Right cardiac atrium (tissue), 5 donors: ENCODE measurements at regions not wholly inside any gene's neighbourhood (a gene's known extent, or its start where the extent isn't known, plus 50 kb on each side); places are given as distances from the start of the nearest gene placed in this dataset.

Experiments
- ATAC-seq, 2 donors: fragments of 200-7000 bp; cut with Tn5 transposase; one replicate each; pipeline versions ENCODE4 v1.8.0 to v1.9.1; 2020; ENCODE audit warnings: moderate library complexity in 2 of 2, mild to moderate bottlenecking in 1 of 2
- DNase-seq, 3 donors: peaks; one replicate each; pipeline ENCODE4 v3.0.0-alpha.2; 2020
- H3K27ac ChIP-seq: one replicate; pipeline ENCODE4 v1.5.1; 2013; ENCODE audit warnings: mild to moderate bottlenecking, low read length, control low read depth, moderate library complexity
- H3K27me3 ChIP-seq: one replicate; pipeline ENCODE4 v1.6.1; 2013; ENCODE audit not compliant: control insufficient read depth, insufficient read depth
- H3K4me1 ChIP-seq: one replicate; pipeline ENCODE4 v1.6.1; 2013; ENCODE audit warnings: low read length; ENCODE audit not compliant: control insufficient read depth, insufficient read depth
- H3K4me3 ChIP-seq: one replicate; pipeline ENCODE4 v1.5.1; 2013; ENCODE audit warnings: low read length, control low read depth
- H3K9me3 ChIP-seq: one replicate; pipeline ENCODE4 v1.6.1; 2013; ENCODE audit warnings: low read length; ENCODE audit not compliant: control insufficient read depth
- WGBS: extraction: QIAGEN DNeasy Blood & Tissue Kit; methylation state at CpG from one replicate; pipeline ENCODE4 v1.1.7; 2013; 5-methylcytosine and 5-hydroxymethylcytosine counted together
- intact Hi-C, 4 donors: fragments of 100-400 bp; cut with DNase I; formaldehyde crosslinking; loops; one replicate each; pipeline versions ENCODE4 v1.11.0 to v1.14.0; 2022 to 2023
- donor health status: healthy with polysubstance abuse.
- donor health status: DM: no; HTN: yes; CAD: no.
- donor health status: DM: no; HTN: no; CAD: no.
- donor health status: DM: no; HTN: yes; CAD: no; lungs with severe emphysema.
- donor health status: DM: yes; HTN: yes; CAD: no.

DNA sequence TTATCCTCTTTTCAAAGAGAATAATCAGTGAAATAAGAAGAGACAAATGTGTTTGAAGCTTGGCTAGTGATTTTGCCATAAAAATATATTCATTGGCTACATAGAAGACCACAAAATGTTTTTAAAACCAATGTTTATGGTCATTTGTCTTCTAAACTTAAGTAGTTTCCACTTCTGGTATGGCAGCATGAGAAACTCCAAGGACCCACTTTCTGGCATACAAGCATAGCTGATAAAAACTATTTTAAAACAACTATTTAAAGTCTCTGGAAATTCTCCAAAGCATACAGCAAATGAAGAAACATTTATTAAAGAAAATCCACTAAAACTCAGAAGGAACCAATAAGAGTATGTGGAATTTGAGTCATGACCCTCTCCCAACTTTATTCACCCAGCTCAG lies 89.2 kb upstream of the TOMM7 start:
- H3K9me3 ChIP-seq, result no peaks in the 10 kb centered on the region
- H3K4me1 ChIP-seq, result no peaks in the 10 kb centered on the region
- no peak for DNase-seq
- no peaks in the 10 kb centered on the region for H3K27me3 ChIP-seq
- no peak overlapping the region for H3K27ac ChIP-seq
- ATAC-seq, result no peak
- intact Hi-C loops, result no loop called here
- H3K4me3 ChIP-seq, result no peak overlapping the region

DNA sequence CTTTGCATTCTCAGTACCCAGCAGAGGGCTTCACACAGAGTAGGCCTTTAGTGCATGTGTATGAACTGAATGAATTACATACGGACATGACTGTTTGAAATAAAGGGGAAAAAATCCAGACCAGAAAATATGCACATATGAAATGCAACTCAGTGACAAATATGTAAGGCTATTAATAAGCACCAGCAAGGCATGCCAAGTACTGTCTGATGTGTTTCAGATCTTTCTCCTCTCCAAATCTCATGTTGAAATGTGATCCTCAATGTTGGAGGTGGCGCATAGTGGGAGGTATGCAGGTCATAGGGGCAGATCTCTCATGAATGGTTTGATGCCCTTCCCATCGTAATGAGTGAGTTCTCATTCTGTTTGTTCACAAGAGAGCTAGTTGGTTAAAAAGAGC lies 87.3 kb upstream of the TOMM7 start:
- Histone ChIP-seq H3K4me1 (no peaks in the 10 kb centered on the region), H3K4me3 (no peak overlapping the region), H3K9me3 (no peaks in the 10 kb centered on the region), H3K27ac (no peak overlapping the region), H3K27me3 (no peaks in the 10 kb centered on the region)
- intact Hi-C loops, result no loop called here
- peak in 1 of 2 donors; percentile 54 for ATAC-seq
- 56% methylated on average over 3 of the region's 3 CpGs for WGBS
- no peak for DNase-seq

DNA sequence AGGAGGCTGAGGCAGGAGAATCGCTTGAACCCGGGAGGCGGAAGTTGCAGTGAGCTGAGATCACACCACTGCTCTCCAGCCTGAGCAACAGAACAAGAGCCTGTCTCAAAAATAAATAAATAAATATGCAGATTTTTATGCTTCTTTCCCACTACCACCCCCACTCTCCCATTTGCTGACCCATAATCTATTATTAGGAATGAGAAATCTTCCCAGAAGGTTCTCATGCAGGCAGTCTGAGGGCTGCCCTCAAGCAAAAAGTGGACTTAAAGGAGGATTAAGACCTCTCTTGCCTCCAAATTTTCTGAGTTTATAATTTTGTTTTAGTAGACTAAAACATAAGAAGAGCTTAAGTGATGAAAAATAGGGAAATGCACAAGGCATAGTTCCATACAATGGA lies 85.2 kb upstream of the TOMM7 start:
- H3K4me3 ChIP-seq, result no peak overlapping the region
- H3K4me1 ChIP-seq, result no peaks in the 10 kb centered on the region
- intact Hi-C loops, result no loop called here
- H3K27me3 ChIP-seq, result no peaks in the 10 kb centered on the region
- no peak overlapping the region for H3K27ac ChIP-seq
- H3K9me3 ChIP-seq, result no peaks in the 10 kb centered on the region
- DNase-seq, result no peak
- 88% methylated on average over 3 of the region's 3 CpGs for WGBS
- ATAC-seq, result no peak

DNA sequence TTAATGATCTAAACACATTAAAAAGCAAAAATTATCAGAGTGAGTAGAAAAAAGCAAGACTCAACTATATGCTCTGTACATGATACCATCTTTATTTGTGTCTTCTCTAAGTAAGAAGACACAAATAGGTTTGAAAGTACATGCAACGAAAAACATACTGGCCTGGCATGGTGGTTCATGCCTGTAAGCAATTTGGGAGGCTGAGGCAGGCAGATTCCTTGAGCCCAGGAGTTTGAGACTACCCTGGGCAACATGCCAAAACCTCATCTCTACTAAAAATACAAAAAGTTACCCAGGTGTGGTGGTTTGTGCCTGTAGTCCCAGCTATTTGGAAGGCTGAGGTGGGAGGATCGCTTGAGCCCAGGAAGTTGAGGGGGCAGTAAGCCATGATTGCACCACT lies 78.1 kb upstream of the TOMM7 start:
- WGBS, result 94% methylated on average over 2 of the region's 2 CpGs

DNA sequence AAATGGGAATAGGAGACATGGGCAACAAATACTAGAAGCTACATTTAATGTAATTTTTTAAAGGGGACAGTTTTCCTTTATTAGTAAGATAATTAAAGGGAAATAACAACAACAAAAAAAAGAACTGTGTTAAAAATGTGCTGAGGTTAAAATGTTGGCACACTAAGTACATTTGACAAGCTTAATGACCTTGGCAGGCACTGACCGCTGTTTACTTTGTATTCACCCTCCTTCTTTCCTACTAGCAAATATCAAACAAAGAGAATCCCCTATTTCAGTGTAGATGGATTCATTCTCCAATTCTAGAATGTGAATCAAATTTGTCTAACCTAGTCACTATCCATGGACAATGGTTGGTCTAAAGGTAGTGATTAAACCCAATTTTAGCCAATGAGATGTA lies 77.5 kb upstream of the TOMM7 start:
- Histone ChIP-seq H3K4me3 (no peak overlapping the region), H3K27me3 (no peaks in the 10 kb centered on the region), H3K4me1 (no peaks in the 10 kb centered on the region), H3K27ac (no peak overlapping the region), H3K9me3 (no peaks in the 10 kb centered on the region)
- 44% methylated on average over 1 of the region's 1 CpG for WGBS
- intact Hi-C loops, result no loop called here
- ATAC-seq, result no peak
- DNase-seq, result no peak

More for the DNA sequence above, 78.1 kb upstream of the TOMM7 start:
- DNase-seq, result no peak
- Histone ChIP-seq H3K27me3 (no peaks in the 10 kb centered on the region), H3K9me3 (no peaks in the 10 kb centered on the region), H3K4me1 (no peaks in the 10 kb centered on the region), H3K4me3 (no peak overlapping the region), H3K27ac (no peak overlapping the region)
- intact Hi-C loops, result no loop called here
- ATAC-seq, result no peak

DNA sequence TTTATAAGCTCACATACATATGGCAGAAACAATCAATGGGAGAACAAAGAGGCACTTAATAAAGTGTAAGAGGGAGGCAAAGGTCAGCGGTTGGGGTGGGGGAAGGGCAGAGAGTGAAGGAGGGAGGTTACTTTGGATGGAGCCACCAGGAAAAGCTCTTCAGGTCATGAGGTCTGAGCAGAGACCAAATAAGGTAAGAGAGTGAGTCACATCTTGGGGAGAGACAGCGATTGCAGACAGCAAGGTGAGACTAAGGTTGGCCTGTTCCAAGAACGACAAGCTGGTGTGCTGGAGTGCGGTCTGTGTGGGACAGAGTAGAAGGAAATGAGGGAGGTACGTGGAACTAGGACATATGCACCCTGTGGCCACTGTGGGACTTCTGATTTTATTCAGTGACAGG lies 74.3 kb upstream of the TOMM7 start:
- DNase-seq, result no peak
- H3K27me3 ChIP-seq, result no peaks in the 10 kb centered on the region
- no peak overlapping the region for H3K27ac ChIP-seq
- no peak for ATAC-seq
- intact Hi-C loops, result no loop called here
- H3K9me3 ChIP-seq, result no peaks in the 10 kb centered on the region
- H3K4me1 ChIP-seq, result no peaks in the 10 kb centered on the region
- 87% methylated on average over 5 of the region's 5 CpGs for WGBS
- no peak overlapping the region for H3K4me3 ChIP-seq

DNA sequence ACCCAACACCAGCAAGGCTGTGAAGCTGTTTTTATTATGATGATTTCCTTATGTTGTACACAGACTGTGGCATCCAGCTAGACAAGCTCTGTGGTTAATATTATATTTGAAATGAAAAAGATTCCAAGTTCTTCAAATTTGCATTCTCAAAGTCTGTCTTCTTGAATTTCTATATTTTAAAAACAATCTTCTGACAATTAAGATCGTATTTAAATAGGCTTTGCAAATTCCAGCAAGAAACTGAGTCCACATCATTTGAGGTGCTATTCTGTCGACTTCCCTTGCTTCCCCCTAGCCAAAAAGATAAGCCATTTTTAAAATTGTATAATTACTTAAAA lies 73.1 kb upstream of the TOMM7 start:
- Histone ChIP-seq H3K27ac (no peak overlapping the region), H3K4me1 (no peaks in the 10 kb centered on the region), H3K4me3 (no peak overlapping the region), H3K27me3 (no peaks in the 10 kb centered on the region), H3K9me3 (no peaks in the 10 kb centered on the region)
- intact Hi-C loops, result no loop called here
- WGBS, result 59% methylated on average over 2 of the region's 2 CpGs
- DNase-seq, result no peak
- no peak for ATAC-seq

DNA sequence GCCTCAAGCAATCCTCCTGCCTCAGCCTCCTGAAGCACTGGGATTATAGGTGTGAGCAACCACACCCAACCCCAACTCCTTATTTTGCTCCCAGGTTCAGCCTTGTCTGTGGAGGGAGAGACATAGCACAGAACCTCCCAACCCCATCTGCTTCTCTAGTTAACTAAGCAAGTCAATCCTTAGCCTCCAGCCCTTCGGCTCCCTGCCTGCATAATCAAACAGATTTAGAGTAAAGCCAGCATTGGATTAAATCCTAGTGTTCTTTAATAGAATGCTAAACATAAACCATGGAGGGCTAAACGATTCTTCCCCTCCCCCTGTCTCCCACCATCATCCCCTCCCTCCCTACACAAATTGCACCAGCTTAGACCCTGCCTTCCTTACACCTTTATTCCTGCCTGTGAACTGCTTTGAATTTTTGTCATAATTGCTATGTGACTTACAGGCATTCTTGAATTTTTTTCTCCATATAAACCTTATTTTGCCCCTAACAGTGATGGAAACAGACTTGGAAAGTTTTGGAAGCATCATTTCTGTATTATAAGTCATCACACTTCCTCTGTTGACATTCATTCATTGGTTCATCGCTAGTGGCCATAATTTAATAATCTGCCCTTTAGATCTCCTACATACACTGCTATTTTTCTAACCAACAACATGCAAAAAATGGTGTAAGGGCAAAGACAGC lies 72.6 kb upstream of the TOMM7 start:
- intact Hi-C loops, result no loop called here
- DNase-seq, result no peak
- Histone ChIP-seq H3K27ac (no peak overlapping the region), H3K27me3 (no peaks in the 10 kb centered on the region), H3K9me3 (no peaks in the 10 kb centered on the region), H3K4me3 (no peak overlapping the region), H3K4me1 (no peaks in the 10 kb centered on the region)
- no peak for ATAC-seq
- 78% methylated on average over 3 of the region's 3 CpGs for WGBS

DNA sequence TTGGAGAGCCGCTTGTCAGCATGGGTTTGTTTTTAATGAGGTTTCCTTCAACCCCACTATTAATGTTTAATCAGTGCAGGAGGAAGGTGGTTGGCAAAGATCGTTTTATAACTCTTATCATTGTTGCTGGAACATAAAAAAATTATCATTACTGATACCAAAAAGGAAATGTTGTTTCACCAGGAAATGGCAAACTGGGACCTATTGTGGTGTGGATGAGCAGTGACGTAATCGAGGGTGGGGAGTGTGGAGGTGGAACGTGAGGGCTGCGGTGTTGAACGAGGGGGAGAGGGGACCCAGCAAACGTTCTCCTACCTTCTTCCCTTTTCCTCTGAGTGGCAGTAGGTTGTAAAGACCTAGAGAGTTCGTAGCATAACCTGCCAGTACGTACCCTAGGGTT lies 71.9 kb upstream of the TOMM7 start:
- DNase-seq (no peak), ATAC-seq (no peak)
- H3K4me1 ChIP-seq, result no peaks in the 10 kb centered on the region
- intact Hi-C loops, result no loop called here
- no peak overlapping the region for H3K4me3 ChIP-seq
- H3K27me3 ChIP-seq, result no peaks in the 10 kb centered on the region
- 53% methylated on average over 10 of the region's 10 CpGs for WGBS
- no peak overlapping the region for H3K27ac ChIP-seq
- no peaks in the 10 kb centered on the region for H3K9me3 ChIP-seq

DNA sequence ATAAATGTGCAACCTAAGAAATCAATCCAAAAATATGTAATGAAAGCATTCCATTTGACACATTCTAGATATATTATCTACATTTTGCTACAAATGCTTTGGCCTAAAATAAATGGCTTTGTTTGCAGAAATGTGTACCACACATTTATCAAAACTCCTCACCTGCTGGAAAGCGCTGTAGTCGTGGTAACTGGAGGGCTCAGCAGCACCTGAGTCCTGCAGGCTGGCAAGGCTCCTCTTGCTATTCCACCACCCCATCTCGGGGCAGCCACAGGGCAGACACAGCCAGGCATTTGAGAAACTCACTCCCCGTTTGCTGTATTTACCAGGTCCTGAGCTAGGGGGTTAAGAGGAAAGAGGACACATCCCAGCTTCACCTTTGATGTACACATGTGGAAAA lies 68.1 kb upstream of the TOMM7 start:
- Histone ChIP-seq H3K9me3 (no peaks in the 10 kb centered on the region), H3K4me1 (no peaks in the 10 kb centered on the region), H3K27me3 (no peaks in the 10 kb centered on the region), H3K27ac (no peak overlapping the region), H3K4me3 (no peak overlapping the region)
- ATAC-seq (no peak), DNase-seq (no peak)
- WGBS, result 88% methylated on average over 4 of the region's 4 CpGs
- intact Hi-C loops, result no loop called here

DNA sequence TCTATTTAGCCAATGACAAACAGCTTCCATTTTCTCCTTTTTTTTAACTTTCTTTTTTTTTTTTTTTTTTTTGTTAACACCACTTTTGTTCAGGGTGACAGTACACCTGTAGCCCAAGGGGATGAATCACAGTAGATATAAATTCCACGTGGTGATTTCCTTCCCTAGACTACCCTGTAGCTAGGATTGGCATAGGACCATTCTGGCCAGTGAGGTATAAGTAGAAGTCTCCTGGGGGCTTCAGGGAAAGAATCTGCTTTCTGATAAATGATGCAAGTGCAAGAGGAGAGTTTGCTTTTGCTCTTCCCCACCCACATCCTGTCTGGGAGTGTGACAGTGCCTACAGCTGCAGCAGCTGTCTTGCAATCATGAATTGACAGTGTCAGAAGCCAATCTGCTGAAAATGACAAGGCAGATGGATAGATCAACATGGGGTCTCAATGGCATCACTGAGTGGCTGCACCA lies 63.2 kb upstream of the TOMM7 start:
- Histone ChIP-seq H3K27ac (no peak overlapping the region), H3K27me3 (no peaks in the 10 kb centered on the region), H3K4me3 (no peak overlapping the region), H3K4me1 (no peaks in the 10 kb centered on the region), H3K9me3 (no peaks in the 10 kb centered on the region)
- intact Hi-C loops, result no loop called here
- ATAC-seq, result no peak
- DNase-seq, result no peak
- 23% methylated on average over 1 of the region's 1 CpG for WGBS
